MM.1S (cell line): ENCODE measurements at regions not wholly inside any gene's neighbourhood (a gene's known extent, or its start where the extent isn't known, plus 50 kb on each side); places are given as distances from the start of the nearest gene placed in this dataset.

ENCODE experiments used
- EZH2 ChIP-seq: fragments of 300-600 bp; sonication (generic); optimal IDR thresholded peaks from 2 replicates; pipeline ENCODE3; 2017; ENCODE audit warnings: low read depth, mild to moderate bottlenecking, antibody characterized with exemption, low read length, mixed read lengths
- EZH2phosphoT487 ChIP-seq: fragments of 300-600 bp; sonication (generic); IDR thresholded peaks from 2 replicates; pipeline ENCODE4 v1.6.1; 2018; ENCODE audit warnings: antibody characterized with exemption, low read length
- TF ChIP-seq, protein P1 (sequence below): fragments of 300-600 bp; sonication (generic); IDR thresholded peaks from 2 replicates; pipeline ENCODE4 v1.5.1; 2016; ENCODE audit warnings: antibody characterized with exemption, low read length, mixed read lengths

DNA sequence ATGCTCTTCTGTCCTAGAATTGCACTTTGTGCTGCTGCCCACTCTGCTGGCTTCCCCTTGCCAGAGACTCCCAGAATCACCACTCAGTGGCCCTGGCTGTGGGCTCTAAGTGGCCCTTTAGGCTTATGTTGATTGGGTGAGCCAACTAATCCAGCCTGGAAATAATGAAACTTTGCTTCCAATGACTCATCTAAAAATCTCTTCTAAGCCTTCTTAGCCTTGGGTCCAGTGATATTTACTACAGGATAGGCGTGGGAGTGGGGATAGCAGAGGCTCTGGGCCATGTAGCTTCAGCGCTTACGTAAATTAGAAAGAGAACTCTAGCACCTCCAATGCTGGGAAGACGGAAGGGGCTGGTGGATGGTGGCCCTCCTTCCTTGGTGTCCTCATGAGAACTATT lies 137.9 kb downstream of the TTC8 start:
- TF ChIP-seq, protein P1, sequence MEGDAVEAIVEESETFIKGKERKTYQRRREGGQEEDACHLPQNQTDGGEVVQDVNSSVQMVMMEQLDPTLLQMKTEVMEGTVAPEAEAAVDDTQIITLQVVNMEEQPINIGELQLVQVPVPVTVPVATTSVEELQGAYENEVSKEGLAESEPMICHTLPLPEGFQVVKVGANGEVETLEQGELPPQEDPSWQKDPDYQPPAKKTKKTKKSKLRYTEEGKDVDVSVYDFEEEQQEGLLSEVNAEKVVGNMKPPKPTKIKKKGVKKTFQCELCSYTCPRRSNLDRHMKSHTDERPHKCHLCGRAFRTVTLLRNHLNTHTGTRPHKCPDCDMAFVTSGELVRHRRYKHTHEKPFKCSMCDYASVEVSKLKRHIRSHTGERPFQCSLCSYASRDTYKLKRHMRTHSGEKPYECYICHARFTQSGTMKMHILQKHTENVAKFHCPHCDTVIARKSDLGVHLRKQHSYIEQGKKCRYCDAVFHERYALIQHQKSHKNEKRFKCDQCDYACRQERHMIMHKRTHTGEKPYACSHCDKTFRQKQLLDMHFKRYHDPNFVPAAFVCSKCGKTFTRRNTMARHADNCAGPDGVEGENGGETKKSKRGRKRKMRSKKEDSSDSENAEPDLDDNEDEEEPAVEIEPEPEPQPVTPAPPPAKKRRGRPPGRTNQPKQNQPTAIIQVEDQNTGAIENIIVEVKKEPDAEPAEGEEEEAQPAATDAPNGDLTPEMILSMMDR: no peak
- TF ChIP-seq EZH2phosphoT487 (no peak), EZH2 (no peak)
